Transverse colon (tissue), 4 donors: ENCODE measurements at regions not wholly inside any gene's neighbourhood (a gene's known extent, or its start where the extent isn't known, plus 50 kb on each side); places are given as distances from the start of the nearest gene placed in this dataset.

ENCODE experiments used
- DNase-seq: peaks from one replicate; pipeline ENCODE4 v3.0.0-alpha.2; 2019
- H3K27ac ChIP-seq, 4 donors: fragments of 200-600 bp; sonication (generic); 2 replicates each; pipeline ENCODE4 v1.5.1; 2016 to 2018; ENCODE audit warnings: inconsistent platforms in 4 of 4
- H3K27me3 ChIP-seq: fragments of 200-600 bp; sonication (generic); 2 replicates; pipeline ENCODE4 v1.5.1; 2017; ENCODE audit warnings: inconsistent platforms
- H3K36me3 ChIP-seq, 4 donors: fragments of 200-600 bp; sonication (generic); 2 replicates each; pipeline ENCODE4 v1.5.1; 2017 to 2019; ENCODE audit warnings: inconsistent platforms in 4 of 4
- H3K4me1 ChIP-seq, 4 donors: fragments of 200-600 bp; sonication (generic); 2 replicates each; pipeline ENCODE4 v1.5.1; 2017 to 2020; ENCODE audit warnings: inconsistent platforms in 4 of 4
- H3K4me3 ChIP-seq, 4 donors: fragments of 200-600 bp; sonication (generic); 1 replicate in 1 of 4; 2 replicates in 3 of 4; pipeline versions ENCODE4 v1.5.1 to v1.6.1; 2017 to 2019; ENCODE audit warnings: inconsistent platforms in 4 of 4
- H3K9me3 ChIP-seq, 2 donors: fragments of 200-600 bp; sonication (generic); 2 replicates each; pipeline ENCODE4 v1.5.1; 2017 to 2019; ENCODE audit warnings: inconsistent platforms in 2 of 2
- EP300 ChIP-seq: sonication (generic); formaldehyde crosslinking; IDR thresholded peaks from one replicate; pipeline ENCODE4 v1.6.1; 2017; ENCODE audit warnings: antibody characterized with exemption, low read depth
- POLR2A ChIP-seq: fragments of 450-650 bp; IDR thresholded peaks from one replicate; pipeline ENCODE4 v1.6.1; 2016; ENCODE audit warnings: antibody characterized with exemption, mild to moderate bottlenecking, moderate library complexity
- POLR2AphosphoS5 ChIP-seq, 3 donors: sonication (generic); formaldehyde crosslinking; IDR thresholded peaks; one replicate each; pipeline ENCODE4 v1.6.1; 2016; ENCODE audit warnings: antibody characterized with exemption in 3 of 3
- WGBS, 2 donors: methylation state at CpG; one replicate each; pipeline ENCODE4 v1.1.5; 2018; ENCODE audit warnings: low coverage in 1 of 2; 5-methylcytosine and 5-hydroxymethylcytosine counted together
- in situ Hi-C, 4 donors: fragments of 200-750 bp; cut with MboI; loops; one replicate each; pipeline versions ENCODE4 v1.15.0 to v1.15.1; 2017; ENCODE audit warnings: low sequenced_read_pairs in 3 of 4, low pct_ligation_motif_present in 1 of 4, low pct_unique_long_range_greater_than_20kb in 1 of 4
- intact Hi-C: fragments of 100-400 bp; cut with DNase I; formaldehyde crosslinking; loops from one replicate; pipeline ENCODE4 v1.15.1; 2023; ENCODE audit warnings: low total_unique reads
- TF ChIP-seq, protein P1 (sequence below), 5 experiments: fragments of 200-600 bp in 3 of 5; fragments of 450-650 bp in 2 of 5; sonication (generic) in 3 of 5; IDR thresholded peaks; 1 replicate in 2 of 5; 2 replicates in 3 of 5; pipeline ENCODE4 v1.5.1; 2016 to 2017; ENCODE audit warnings: antibody characterized with exemption in 5 of 5, inconsistent platforms in 3 of 5, mild to moderate bottlenecking in 2 of 5, moderate library complexity in 1 of 5

DNA sequence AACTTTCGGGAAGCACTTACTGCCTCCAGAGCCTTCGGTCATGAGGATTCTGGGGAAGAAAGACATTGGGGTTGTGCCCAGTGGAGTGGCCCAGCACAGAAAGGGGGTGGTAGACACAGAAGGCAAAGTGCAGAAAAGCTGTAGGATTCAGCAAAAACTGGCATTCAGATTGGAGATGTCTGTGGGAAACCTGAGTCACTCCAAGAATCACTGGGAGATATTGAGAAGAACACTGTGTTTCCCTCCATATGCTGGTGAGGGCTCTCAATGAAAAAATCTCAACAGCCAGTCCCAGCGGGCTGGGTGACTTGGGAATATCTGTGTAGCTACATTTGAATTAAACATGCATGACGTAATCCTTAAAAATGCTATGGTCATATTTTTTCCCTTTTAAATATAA, 61.2 kb upstream of the RCN1 start:
- Histone ChIP-seq H3K36me3 (no peaks in the 10 kb centered on the region), H3K27ac (no peak overlapping the region), H3K9me3 (no peaks in the 10 kb centered on the region), H3K4me1 (no peaks in the 10 kb centered on the region), H3K4me3 (no peak overlapping the region), H3K27me3 (no peaks in the 10 kb centered on the region)
- WGBS, 2 donors = 77 to 84% methylated on average over 4 of the region's 4 CpGs
- intact Hi-C loops = no loop called here
- DNase-seq = no peak
- TF ChIP-seq, protein P1, sequence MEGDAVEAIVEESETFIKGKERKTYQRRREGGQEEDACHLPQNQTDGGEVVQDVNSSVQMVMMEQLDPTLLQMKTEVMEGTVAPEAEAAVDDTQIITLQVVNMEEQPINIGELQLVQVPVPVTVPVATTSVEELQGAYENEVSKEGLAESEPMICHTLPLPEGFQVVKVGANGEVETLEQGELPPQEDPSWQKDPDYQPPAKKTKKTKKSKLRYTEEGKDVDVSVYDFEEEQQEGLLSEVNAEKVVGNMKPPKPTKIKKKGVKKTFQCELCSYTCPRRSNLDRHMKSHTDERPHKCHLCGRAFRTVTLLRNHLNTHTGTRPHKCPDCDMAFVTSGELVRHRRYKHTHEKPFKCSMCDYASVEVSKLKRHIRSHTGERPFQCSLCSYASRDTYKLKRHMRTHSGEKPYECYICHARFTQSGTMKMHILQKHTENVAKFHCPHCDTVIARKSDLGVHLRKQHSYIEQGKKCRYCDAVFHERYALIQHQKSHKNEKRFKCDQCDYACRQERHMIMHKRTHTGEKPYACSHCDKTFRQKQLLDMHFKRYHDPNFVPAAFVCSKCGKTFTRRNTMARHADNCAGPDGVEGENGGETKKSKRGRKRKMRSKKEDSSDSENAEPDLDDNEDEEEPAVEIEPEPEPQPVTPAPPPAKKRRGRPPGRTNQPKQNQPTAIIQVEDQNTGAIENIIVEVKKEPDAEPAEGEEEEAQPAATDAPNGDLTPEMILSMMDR (IDR thresholded peaks at IDR 0.05) = no peak
- TF ChIP-seq POLR2AphosphoS5 (IDR thresholded peaks at IDR 0.05) = no peak
- TF ChIP-seq EP300 = no peak
- no peak for TF ChIP-seq POLR2A
- in situ Hi-C loops = no loop called here

DNA sequence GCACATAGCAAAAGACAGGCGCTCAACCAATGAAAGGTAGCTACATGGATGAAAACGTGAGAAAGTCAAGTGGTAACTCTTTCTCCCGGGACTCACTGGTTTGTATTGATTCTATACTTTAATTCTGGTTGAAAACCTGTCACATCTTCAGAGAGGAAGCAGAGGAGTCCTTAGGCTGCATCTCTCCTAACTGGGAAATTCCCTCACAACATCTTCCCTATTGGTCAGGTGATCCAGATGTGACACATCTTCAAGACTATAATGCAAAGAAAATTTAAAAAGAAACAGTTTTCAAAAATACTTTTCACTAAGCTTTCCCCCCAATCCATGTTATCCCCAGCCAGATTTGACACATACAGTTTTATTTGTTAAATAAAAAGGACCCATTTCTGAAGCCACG, 62.7 kb upstream of the RCN1 start:
- Histone ChIP-seq H3K36me3 (no peaks in the 10 kb centered on the region), H3K27me3 (no peaks in the 10 kb centered on the region), H3K9me3 (no peaks in the 10 kb centered on the region), H3K4me3 (no peak overlapping the region), H3K4me1 (no peaks in the 10 kb centered on the region), H3K27ac (no peak overlapping the region)
- TF ChIP-seq, protein P1 (IDR thresholded peaks at IDR 0.05) = no peak
- TF ChIP-seq POLR2AphosphoS5 (IDR thresholded peaks at IDR 0.05) (no peak), EP300 (no peak), POLR2A (no peak)
- DNase-seq = no peak
- intact Hi-C loops = no loop called here
- WGBS, 2 donors = 60 to 75% methylated on average over 3 to 4 of the region's 4 CpGs
- in situ Hi-C loops = no loop called here

DNA sequence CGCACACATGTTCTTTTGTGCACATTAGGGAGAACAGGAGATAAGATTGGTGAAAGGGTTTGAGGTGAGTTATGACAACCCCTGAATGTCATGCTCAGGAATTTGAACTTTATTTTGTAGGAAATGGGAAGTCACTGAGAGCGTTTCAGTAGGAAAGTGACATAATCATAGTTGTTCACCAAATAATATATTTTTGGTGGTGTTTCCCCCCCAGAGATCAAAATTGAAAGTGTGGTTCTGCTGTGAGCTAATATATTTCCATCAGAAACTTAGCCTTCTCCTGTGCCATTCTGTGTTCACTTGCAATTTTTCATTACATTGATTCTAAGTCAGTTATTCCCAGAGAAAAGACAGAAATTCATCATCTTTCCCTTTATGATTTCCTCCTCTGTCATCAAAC, 64.1 kb upstream of the RCN1 start:
- in situ Hi-C loops = no loop called here
- WGBS, 2 donors = 66 to 72% methylated on average over 2 of the region's 2 CpGs
- H3K27me3 ChIP-seq = no peaks in the 10 kb centered on the region

DNA sequence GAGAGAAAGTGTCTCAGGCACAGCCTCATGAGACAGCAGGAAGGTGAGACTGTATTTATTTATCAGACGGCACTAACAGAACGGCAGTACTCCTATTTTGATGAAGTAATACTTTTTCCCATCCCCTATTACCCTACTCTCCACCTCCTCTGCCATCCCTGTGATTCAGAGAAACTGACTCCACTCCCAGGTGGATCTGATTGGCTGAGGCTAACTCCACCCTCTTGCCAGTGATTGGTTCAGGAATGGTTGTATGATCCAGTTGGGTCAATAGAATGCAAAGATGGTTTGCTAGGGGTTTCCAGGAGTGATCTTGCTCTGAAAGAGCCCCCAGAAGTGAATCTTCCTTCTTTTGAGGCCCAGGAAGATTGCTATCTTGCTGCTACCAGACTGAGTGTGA, 65.9 kb upstream of the RCN1 start:
- DNase-seq = no peak
- Histone ChIP-seq H3K36me3 (no peaks in the 10 kb centered on the region), H3K27me3 (no peaks in the 10 kb centered on the region), H3K4me1 (no peaks in the 10 kb centered on the region), H3K27ac (no peak overlapping the region), H3K4me3 (no peak overlapping the region), H3K9me3 (no peaks in the 10 kb centered on the region)
- TF ChIP-seq, protein P1 (IDR thresholded peaks at IDR 0.05) = no peak
- TF ChIP-seq EP300 = no peak
- no peak for TF ChIP-seq POLR2AphosphoS5 (IDR thresholded peaks at IDR 0.05)
- no peak for TF ChIP-seq POLR2A
- WGBS, 2 donors = 86 to 87% methylated on average over 2 of the region's 2 CpGs
- intact Hi-C loops (no loop called here), in situ Hi-C loops (no loop called here)

More for the DNA sequence above, 64.1 kb upstream of the RCN1 start:
- intact Hi-C loops = no loop called here
- no peak overlapping the region for H3K27ac ChIP-seq
- no peak overlapping the region for H3K4me3 ChIP-seq
- DNase-seq = no peak
- TF ChIP-seq EP300 = no peak
- TF ChIP-seq POLR2A = no peak
- TF ChIP-seq, protein P1 (IDR thresholded peaks at IDR 0.05) = no peak
- no peak for TF ChIP-seq POLR2AphosphoS5 (IDR thresholded peaks at IDR 0.05)
- H3K36me3 ChIP-seq = no peaks in the 10 kb centered on the region
- no peaks in the 10 kb centered on the region for H3K9me3 ChIP-seq
- no peaks in the 10 kb centered on the region for H3K4me1 ChIP-seq
